OCI-M2 (cell line): ENCODE measurements at regions not wholly inside any gene's neighbourhood (a gene's known extent, or its start where the extent isn't known, plus 50 kb on each side); places are given as distances from the start of the nearest gene placed in this dataset.

Experiments
- DNase-seq: peaks from one replicate; lab custom pipeline; 2025; ENCODE audit not compliant: unreplicated experiment; lab: John Stamatoyannopoulos, UW

- DNase-seq, result no peak
Measured at GRCh38 chr6:21459641-21460040, 133.9 kb upstream of the SOX4 start.

DNA sequence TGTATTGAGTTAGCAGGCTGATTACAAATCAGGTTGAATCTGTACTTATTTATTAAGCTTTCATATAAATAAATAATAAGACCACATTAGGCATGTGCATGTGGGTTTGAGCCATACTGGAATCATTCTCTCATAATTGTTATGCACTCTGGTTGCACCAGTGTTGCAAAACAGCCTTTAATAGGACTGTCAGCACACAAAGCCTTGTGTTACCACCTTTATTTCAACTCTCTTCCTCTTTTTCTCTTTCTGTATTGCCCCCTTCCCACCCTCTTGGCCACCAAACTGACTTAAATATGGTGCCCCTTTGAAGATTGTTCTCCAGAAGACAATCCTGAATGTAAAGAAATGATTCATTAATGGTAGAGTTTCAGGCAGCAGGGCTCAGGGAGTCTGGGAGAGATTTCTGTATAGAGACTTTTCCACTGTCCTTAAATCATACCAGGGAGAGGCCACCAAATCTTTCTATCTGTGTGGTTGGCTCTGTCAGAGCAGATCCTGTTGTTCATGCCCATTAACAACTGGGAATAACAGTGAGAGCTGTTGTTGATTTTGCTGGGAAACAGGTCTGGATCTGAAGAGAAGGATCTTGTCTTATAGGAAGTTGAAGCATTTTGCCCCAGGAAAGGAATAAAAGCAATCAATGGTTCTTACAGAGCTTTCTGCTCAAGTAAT lies 131.6 kb upstream of the SOX4 start:
- no peak for DNase-seq

DNA sequence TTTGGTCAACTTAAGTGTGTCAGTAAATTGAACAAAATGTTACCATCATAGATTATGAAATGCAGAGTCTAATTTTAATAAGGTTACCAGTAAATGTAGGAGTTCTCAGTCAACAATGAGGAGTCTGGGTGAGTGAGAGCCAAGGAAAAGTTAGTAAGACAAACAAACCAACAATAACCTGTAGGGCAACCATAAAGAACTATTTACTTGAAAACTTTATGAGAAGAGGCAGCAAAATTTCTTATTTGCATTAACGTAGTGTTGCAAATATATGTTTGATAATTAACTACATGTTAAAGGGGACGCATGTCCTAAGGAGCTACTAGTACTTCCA lies 131.1 kb upstream of the SOX4 start:
- DNase-seq, result no peak

DNA sequence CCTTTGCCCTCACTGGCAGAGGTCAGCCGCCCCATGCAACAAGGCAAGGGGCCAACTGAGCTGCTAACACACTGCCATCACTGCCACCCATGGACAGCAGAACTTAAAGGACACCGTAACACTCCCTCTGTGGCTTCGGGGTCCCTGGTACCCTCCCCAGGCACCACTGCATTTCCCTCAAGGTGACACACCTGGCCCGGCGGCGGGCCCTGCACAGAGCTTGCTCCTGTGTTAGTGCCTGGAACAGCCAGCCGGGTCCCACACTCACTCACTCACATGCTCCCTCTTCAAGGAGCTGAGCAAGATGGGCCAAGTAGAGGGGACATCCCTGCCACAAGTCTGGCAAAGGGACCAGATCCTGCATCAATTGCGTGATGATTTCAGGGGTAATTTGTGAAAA lies 126.5 kb upstream of the SOX4 start:
- no peak for DNase-seq

- no peak for DNase-seq
Measured at GRCh38 chr6:21468461-21468860, 125.1 kb upstream of the SOX4 start.

GRCh38 chr6:21469213-21469612 lies 124.3 kb upstream of the SOX4 start:
- no peak for DNase-seq

DNA sequence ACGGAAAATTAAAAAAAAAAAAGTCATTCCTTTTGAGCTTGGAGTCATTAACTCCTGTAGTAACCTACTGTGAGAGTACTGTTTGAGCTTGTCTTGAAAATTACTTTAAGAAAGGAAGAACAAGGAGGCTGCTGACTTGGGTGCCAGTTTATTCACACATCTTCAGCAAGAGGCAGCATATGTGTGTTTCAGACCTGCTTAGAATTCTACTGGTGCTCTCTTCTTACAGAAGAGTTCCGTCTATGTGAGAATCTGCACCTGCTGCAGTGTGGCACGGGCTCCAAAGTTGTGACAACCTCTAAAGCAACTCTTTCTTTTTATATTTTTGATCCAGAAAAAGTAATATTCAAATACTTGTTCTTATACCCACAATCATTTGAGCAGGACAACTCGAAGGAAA lies 117.4 kb upstream of the SOX4 start:
- no peak for DNase-seq

DNA sequence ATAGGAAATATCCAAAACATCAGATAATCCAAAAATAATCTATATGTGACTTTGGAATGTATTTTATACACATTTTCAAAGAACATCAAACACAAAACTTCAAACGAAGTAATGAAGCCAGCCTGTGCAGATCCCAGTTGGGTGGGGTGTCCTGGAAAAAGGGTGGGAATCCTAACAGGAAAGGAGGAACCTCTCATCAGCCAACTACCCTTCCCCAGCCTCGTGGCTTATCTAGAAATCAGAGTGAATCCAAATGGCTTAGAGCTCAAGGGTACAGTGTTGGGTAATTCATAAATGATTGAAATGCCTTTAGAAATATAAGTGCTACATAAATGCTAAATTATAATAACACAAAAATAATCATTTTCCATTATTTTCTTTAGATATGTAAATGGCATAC lies 115.1 kb upstream of the SOX4 start:
- no peak for DNase-seq

DNA sequence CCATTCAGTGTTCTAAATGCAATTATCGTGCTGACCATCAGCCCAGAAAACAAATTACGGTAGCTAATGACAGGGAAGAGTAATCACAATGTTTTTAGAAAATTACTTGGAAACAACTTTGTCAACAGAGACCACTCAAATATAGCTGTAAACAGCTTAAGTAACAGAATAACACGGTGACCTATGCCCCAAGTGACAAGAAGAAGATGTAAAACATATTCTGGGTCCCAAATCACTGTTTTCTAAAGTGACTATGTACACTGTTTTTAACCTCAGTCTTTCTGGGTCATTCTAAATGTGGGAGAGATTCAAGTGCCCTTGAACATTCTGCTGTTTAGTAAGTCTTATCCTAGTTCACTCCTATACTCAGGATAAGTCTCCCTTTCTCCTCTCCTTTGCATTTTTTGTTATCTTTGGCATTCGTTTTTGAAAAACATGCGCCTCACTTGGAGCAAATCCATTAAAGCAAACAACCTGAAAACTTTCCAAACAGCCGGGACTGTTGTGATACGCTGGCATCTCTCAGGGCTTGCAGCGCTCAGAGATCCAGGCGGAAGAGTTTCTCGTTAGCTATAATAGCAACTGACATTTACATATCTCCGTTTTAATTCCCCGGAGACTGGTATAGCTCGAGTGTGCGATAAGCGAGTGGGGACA lies 114.5 kb upstream of the SOX4 start:
- no peak for DNase-seq

DNA sequence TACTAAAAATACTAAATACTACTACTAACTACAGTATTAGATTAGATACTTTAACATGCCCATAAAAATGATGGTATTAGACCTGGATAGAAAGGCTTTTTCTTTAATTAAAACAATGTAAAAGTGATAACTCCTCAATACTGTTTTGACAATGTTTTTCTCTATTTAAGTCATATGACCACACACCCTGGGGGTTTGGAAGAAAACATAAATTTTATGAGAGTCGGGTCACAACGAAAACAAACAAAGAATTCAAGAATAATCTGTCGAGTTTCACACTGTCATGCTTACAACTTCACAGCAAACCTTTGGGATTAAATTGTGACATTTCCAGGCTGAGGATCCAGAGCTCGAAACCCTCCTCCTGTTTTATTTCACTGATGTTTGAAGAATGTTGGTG lies 107.4 kb upstream of the SOX4 start:
- no peak for DNase-seq

DNA sequence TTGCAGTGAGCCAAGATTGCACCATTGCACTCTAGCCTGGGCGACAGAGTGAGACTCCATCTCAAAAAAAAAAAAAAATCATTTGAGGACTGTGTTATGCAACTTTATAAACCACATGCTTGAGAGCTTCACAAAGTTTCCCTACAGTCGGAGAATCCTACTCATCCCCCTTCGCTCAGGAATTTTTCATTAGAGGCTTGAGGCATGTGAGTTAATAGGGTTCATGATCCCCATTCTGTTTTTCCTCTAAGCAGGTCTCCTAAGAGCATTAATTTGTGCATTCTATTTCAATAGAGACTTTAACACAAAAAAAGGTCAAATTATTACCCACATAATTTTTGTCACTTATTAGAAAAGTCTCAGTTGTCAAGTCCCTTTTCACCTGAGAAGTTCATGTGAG lies 103.7 kb upstream of the SOX4 start:
- DNase-seq, result no peak

- no peak for DNase-seq
Measured at GRCh38 chr6:21491955-21492354, 101.6 kb upstream of the SOX4 start.

DNA sequence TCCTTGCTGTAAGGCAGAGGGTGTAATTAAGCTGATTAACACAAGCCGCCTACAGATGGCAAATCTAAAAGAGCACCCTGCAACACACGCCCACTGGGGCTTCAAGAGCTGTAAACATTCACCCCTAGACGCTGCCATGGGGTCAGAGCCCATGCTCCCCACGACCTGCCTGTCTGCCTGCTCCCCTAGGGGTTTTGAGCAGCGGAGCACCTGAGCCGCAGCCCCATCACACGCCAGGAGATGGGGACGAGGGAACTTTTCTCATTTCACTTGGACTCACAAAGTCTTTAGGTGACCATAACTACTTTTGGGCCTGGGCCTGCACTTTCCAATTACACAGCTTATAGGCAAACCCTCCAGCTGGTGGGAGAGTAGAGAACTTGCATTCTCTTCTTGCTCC lies 99.0 kb upstream of the SOX4 start:
- DNase-seq, result no peak

DNA sequence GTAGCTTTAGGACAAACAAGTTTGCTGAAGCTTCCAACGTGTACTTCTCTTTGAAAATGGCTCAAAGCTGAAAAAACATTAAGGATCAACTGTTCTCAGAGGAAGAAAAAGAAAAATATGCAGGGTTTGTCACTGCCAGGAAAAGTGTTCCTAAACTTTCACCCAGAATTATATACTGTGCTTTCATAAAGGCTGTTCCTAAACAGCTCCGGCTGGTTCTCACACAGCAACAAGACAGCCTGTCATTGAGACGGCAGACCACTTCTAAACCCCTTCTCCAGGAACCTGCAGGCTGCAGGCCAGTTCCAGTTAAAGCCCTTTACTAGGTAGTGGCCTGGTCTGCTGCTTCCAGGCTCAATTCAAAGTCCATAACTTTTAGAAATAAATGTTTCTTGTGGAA lies 97.4 kb upstream of the SOX4 start:
- DNase-seq, result no peak

GRCh38 chr6:21496706-21497105 lies 96.8 kb upstream of the SOX4 start:
- DNase-seq, result no peak

DNA sequence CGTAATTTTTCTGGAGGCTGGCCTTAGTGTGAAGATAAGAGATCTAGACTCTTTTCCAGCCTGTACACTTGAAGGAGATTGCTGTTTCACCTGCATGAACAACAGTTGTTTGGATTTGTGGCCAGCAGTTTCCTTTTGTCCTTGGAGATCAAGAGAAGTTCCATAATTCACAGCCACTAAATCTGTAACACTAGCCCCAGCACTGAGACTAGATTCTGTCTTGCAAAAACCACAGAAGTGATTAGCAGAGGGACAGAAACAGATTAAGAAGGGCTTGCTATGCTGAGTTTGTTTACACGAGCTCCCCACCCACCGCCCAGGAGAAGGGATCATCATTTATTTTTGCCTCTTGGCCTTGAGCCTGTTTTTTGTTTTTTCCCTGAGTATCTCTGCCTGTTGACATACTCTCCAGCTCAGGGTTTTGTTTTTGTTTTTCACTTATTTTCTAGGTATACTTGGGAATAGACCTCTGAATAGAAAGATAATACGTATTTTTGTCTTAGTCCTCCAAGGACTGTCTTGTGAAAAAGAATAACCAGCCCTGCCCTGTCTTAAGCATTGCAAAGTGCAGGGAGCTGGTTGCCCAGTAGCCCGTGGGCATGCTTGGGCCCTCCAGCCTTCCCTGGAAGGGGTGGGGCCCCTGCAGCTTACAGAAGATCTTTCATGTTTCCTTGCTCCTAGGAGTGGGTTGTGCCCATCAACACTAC lies 93.1 kb upstream of the SOX4 start:
- DNase-seq, result no peak

DNA sequence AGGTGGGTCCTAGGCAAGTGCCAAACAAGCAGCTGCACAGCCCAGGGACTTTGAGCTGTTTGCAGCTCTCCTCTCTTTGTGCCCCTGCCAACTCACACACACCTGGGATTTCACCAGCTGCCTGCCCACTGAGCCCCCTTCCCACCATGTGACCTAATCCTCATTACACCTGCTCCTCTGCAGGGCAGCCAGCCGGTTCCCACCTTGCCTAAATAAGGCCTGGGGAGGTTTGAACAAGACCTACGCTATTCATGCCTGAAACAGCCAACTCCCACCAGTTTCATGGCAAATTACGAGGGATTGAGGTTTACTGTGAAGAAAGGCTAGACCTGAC lies 92.6 kb upstream of the SOX4 start:
- DNase-seq, result no peak

GRCh38 chr6:21501815-21502214 lies 91.7 kb upstream of the SOX4 start:
- DNase-seq, result no peak

- DNase-seq, result no peak
Measured at GRCh38 chr6:21502682-21503081, 90.9 kb upstream of the SOX4 start.

GRCh38 chr6:21504790-21505189 lies 88.8 kb upstream of the SOX4 start:
- no peak for DNase-seq

DNA sequence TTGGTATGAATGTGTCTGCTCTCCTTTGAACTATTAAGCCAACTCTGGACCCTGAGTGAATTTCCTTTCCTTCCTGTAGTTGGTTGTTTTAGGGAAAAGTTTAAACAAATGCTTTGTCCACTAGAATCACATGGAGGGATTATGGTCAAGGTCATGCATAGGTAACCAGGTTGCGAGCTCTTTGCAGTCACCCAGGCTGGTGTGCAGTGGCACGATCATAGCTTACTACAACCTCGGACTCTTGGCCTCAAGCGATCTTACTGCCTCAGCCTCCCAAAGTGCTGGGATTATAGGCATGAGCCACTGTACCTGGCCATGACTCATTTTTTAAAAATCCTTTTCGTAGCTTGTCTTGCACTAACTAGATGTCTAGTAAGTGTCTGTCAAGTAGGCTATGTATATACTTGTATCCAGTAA lies 88.0 kb upstream of the SOX4 start:
- DNase-seq, result no peak

- DNase-seq, result no peak
Measured at GRCh38 chr6:21506126-21506525, 87.4 kb upstream of the SOX4 start.

- no peak for DNase-seq
Measured at GRCh38 chr6:21507811-21508210, 85.7 kb upstream of the SOX4 start.
